ENCODE measurements at regions not wholly inside any gene's neighbourhood (a gene's known extent, or its start where the extent isn't known, plus 50 kb on each side); places are given as distances from the start of the nearest gene placed in this dataset.

DNA sequence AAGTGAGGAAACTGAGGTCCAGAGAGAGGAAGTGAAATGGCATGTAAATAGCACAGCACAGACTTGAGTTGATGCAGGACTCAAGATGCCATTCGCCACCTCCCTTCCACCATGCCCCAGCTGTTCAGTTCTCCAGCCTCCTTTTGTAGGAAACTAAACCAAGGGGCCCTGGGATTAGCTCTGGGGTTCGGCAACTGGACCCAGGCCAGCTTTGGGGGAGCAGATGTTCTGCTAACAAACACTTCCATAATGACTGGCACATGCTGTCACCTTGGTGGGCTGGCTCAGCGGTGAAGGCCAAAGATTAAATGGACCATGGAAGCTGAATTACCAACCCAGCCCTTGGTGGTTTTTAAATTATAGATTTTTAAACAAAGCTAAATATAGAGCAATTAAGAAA, 77.0 kb downstream of the IRX6 start:
- no peak overlapping the region for H3K4me3 ChIP-seq (ENCODE audit: low read depth, low read length)
- H3K4me1 ChIP-seq (ENCODE audit: control insufficient read depth, insufficient read depth, low read length) = no peaks in the 10 kb centered on the region
- CTCF ChIA-PET = no interaction called here
- no peak overlapping the region for H3K27ac ChIP-seq (ENCODE audit: extremely low read depth, low read depth, low read length)
- no peaks in the 10 kb centered on the region for H3K36me3 ChIP-seq (ENCODE audit: control insufficient read depth in 2 of 2, insufficient read depth in 1 of 2, low read length in 2 of 2)
- POLR2A ChIA-PET = no interaction called here
- H3K9me3 ChIP-seq (ENCODE audit: control insufficient read depth, insufficient read depth, low read depth, low read length) = no peaks in the 10 kb centered on the region
- no peak for TF ChIP-seq ZBTB1 (tag by site-specific recombination; IDR thresholded peaks at IDR 0.05)

DNA sequence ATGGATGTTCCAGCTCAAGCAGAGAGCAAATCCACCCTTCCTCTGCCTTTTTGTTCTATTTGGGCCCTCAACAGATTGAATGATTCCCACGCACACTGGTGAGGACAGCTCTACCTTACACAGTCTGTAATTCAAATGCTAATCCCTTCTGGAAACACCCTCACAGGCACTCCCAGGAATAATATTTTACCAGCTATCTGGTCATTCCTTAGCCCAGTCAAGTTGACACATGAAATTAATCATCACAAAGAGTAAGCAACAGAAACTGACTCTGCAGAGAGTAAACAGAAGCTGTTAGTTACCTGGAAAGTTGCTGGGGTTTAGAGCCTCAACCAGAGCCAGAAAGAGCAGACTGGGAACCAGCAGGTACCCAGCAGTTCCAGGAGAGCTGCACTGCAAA, 75.5 kb upstream of the MMP2 start:
- CTCF ChIA-PET = no interaction called here

DNA sequence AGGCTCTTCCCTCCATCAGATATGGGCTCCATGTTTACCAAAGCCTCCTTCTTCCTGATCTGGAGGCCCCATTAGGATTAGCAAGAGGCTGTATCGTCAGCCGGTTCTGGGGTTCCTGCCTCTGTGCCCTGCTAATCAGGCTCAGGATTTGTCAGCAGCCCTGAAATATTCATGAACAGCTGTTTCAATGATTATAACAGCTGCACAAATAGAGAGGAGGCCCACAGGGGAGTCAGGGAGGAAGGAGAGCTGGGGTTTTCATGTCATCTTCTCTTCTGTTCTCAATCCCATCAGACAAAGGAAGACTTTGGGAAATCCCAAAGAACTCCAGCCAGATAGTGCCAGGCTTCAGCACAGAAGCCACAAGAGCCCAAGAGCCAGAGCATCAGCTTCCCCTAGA, 72.3 kb upstream of the MMP2 start:
- Histone ChIP-seq H3K27ac (ENCODE audit: extremely low read depth, low read depth, low read length) (no peak overlapping the region), H3K36me3 (ENCODE audit: control insufficient read depth in 2 of 2, insufficient read depth in 1 of 2, low read length in 2 of 2) (no peaks in the 10 kb centered on the region), H3K4me3 (ENCODE audit: low read depth, low read length) (no peak overlapping the region), H3K4me1 (ENCODE audit: control insufficient read depth, insufficient read depth, low read length) (no peaks in the 10 kb centered on the region), H3K9me3 (ENCODE audit: control insufficient read depth, insufficient read depth, low read depth, low read length) (no peaks in the 10 kb centered on the region)
- ChIA-PET POLR2A (no interaction called here), CTCF (no interaction called here)
- no peak for TF ChIP-seq ZNF670 (tag by site-specific recombination; IDR thresholded peaks at IDR 0.05; ENCODE audit: low read depth)
- TF ChIP-seq, protein P1, sequence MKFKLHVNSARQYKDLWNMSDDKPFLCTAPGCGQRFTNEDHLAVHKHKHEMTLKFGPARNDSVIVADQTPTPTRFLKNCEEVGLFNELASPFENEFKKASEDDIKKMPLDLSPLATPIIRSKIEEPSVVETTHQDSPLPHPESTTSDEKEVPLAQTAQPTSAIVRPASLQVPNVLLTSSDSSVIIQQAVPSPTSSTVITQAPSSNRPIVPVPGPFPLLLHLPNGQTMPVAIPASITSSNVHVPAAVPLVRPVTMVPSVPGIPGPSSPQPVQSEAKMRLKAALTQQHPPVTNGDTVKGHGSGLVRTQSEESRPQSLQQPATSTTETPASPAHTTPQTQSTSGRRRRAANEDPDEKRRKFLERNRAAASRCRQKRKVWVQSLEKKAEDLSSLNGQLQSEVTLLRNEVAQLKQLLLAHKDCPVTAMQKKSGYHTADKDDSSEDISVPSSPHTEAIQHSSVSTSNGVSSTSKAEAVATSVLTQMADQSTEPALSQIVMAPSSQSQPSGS (tag by site-specific recombination; IDR thresholded peaks at IDR 0.05; ENCODE audit: low read depth) = no peak
- TF ChIP-seq, protein P2, sequence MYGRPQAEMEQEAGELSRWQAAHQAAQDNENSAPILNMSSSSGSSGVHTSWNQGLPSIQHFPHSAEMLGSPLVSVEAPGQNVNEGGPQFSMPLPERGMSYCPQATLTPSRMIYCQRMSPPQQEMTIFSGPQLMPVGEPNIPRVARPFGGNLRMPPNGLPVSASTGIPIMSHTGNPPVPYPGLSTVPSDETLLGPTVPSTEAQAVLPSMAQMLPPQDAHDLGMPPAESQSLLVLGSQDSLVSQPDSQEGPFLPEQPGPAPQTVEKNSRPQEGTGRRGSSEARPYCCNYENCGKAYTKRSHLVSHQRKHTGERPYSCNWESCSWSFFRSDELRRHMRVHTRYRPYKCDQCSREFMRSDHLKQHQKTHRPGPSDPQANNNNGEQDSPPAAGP (tag by site-specific recombination; IDR thresholded peaks at IDR 0.05) = no peak
- no peak for TF ChIP-seq WT1 (tag by site-specific recombination; IDR thresholded peaks at IDR 0.05)
- TF ChIP-seq, protein P3, sequence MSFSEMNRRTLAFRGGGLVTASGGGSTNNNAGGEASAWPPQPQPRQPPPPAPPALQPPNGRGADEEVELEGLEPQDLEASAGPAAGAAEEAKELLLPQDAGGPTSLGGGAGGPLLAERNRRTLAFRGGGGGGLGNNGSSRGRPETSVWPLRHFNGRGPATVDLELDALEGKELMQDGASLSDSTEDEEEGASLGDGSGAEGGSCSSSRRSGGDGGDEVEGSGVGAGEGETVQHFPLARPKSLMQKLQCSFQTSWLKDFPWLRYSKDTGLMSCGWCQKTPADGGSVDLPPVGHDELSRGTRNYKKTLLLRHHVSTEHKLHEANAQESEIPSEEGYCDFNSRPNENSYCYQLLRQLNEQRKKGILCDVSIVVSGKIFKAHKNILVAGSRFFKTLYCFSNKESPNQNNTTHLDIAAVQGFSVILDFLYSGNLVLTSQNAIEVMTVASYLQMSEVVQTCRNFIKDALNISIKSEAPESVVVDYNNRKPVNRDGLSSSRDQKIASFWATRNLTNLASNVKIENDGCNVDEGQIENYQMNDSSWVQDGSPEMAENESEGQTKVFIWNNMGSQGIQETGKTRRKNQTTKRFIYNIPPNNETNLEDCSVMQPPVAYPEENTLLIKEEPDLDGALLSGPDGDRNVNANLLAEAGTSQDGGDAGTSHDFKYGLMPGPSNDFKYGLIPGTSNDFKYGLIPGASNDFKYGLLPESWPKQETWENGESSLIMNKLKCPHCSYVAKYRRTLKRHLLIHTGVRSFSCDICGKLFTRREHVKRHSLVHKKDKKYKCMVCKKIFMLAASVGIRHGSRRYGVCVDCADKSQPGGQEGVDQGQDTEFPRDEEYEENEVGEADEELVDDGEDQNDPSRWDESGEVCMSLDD (tag by site-specific recombination; IDR thresholded peaks at IDR 0.05) = no peak
- no peak for TF ChIP-seq ZNF10 (tag by site-specific recombination; IDR thresholded peaks at IDR 0.05)
- TF ChIP-seq, protein P4, sequence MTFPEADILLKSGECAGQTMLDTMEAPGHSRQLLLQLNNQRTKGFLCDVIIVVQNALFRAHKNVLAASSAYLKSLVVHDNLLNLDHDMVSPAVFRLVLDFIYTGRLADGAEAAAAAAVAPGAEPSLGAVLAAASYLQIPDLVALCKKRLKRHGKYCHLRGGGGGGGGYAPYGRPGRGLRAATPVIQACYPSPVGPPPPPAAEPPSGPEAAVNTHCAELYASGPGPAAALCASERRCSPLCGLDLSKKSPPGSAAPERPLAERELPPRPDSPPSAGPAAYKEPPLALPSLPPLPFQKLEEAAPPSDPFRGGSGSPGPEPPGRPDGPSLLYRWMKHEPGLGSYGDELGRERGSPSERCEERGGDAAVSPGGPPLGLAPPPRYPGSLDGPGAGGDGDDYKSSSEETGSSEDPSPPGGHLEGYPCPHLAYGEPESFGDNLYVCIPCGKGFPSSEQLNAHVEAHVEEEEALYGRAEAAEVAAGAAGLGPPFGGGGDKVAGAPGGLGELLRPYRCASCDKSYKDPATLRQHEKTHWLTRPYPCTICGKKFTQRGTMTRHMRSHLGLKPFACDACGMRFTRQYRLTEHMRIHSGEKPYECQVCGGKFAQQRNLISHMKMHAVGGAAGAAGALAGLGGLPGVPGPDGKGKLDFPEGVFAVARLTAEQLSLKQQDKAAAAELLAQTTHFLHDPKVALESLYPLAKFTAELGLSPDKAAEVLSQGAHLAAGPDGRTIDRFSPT (tag by site-specific recombination; IDR thresholded peaks at IDR 0.05) = no peak

More for the DNA sequence above, 75.5 kb upstream of the MMP2 start:
- no peak for TF ChIP-seq ZNF423 (tag by site-specific recombination; IDR thresholded peaks at IDR 0.05)
- no peak for TF ChIP-seq ZNF660 (tag by site-specific recombination; IDR thresholded peaks at IDR 0.05)
- TF ChIP-seq ZNF341 (tag by site-specific recombination; IDR thresholded peaks at IDR 0.05; ENCODE audit: low read depth) = no peak
- no peak for TF ChIP-seq OSR2 (tag by site-specific recombination; IDR thresholded peaks at IDR 0.05)
- TF ChIP-seq ZNF473 (tag by site-specific recombination; IDR thresholded peaks at IDR 0.05) = no peak
- no peak for TF ChIP-seq ZNF785 (tag by site-specific recombination; IDR thresholded peaks at IDR 0.05)
- TF ChIP-seq, protein P5, sequence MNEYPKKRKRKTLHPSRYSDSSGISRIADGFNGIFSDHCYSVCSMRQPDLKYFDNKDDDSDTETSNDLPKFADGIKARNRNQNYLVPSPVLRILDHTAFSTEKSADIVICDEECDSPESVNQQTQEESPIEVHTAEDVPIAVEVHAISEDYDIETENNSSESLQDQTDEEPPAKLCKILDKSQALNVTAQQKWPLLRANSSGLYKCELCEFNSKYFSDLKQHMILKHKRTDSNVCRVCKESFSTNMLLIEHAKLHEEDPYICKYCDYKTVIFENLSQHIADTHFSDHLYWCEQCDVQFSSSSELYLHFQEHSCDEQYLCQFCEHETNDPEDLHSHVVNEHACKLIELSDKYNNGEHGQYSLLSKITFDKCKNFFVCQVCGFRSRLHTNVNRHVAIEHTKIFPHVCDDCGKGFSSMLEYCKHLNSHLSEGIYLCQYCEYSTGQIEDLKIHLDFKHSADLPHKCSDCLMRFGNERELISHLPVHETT (tag by site-specific recombination; IDR thresholded peaks at IDR 0.05) = no peak
- TF ChIP-seq, protein P6, sequence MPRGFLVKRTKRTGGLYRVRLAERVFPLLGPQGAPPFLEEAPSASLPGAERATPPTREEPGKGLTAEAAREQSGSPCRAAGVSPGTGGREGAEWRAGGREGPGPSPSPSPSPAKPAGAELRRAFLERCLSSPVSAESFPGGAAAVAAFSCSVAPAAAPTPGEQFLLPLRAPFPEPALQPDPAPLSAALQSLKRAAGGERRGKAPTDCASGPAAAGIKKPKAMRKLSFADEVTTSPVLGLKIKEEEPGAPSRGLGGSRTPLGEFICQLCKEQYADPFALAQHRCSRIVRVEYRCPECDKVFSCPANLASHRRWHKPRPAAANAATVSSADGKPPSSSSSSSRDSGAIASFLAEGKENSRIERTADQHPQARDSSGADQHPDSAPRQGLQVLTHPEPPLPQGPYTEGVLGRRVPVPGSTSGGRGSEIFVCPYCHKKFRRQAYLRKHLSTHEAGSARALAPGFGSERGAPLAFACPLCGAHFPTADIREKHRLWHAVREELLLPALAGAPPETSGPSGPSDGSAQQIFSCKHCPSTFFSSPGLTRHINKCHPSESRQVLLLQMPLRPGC (tag by site-specific recombination; IDR thresholded peaks at IDR 0.05) = no peak
- no peak for TF ChIP-seq ZNF521 (tag by site-specific recombination; IDR thresholded peaks at IDR 0.05)
- no peak for TF ChIP-seq ZNF600 (tag by site-specific recombination; IDR thresholded peaks at IDR 0.05)
- TF ChIP-seq ZNF311 (tag by site-specific recombination; IDR thresholded peaks at IDR 0.05; ENCODE audit: borderline replicate concordance) = no peak
- TF ChIP-seq KLF9 (tag by site-specific recombination; IDR thresholded peaks at IDR 0.05; ENCODE audit: low read depth) = no peak
- TF ChIP-seq, protein P7, sequence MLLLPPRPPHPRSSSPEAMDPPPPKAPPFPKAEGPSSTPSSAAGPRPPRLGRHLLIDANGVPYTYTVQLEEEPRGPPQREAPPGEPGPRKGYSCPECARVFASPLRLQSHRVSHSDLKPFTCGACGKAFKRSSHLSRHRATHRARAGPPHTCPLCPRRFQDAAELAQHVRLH (tag by site-specific recombination; IDR thresholded peaks at IDR 0.05) = no peak
- no peak for TF ChIP-seq SETDB1 (IDR thresholded peaks at IDR 0.05; ENCODE audit: insufficient read length, low read length)
- no peak for TF ChIP-seq ZNF24 (tag by site-specific recombination; IDR thresholded peaks at IDR 0.05)
- no peak for TF ChIP-seq ZNF670 (tag by site-specific recombination; IDR thresholded peaks at IDR 0.05; ENCODE audit: low read depth)
- TF ChIP-seq, protein P8, sequence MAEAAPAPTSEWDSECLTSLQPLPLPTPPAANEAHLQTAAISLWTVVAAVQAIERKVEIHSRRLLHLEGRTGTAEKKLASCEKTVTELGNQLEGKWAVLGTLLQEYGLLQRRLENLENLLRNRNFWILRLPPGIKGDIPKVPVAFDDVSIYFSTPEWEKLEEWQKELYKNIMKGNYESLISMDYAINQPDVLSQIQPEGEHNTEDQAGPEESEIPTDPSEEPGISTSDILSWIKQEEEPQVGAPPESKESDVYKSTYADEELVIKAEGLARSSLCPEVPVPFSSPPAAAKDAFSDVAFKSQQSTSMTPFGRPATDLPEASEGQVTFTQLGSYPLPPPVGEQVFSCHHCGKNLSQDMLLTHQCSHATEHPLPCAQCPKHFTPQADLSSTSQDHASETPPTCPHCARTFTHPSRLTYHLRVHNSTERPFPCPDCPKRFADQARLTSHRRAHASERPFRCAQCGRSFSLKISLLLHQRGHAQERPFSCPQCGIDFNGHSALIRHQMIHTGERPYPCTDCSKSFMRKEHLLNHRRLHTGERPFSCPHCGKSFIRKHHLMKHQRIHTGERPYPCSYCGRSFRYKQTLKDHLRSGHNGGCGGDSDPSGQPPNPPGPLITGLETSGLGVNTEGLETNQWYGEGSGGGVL (tag by site-specific recombination; IDR thresholded peaks at IDR 0.05) = no peak
- no peaks in the 10 kb centered on the region for H3K36me3 ChIP-seq (ENCODE audit: control insufficient read depth in 2 of 2, insufficient read depth in 1 of 2, low read length in 2 of 2)
- H3K27ac ChIP-seq (ENCODE audit: extremely low read depth, low read depth, low read length) = no peak overlapping the region
- no peak overlapping the region for H3K4me3 ChIP-seq (ENCODE audit: low read depth, low read length)
- POLR2A ChIA-PET = no interaction called here
- H3K9me3 ChIP-seq (ENCODE audit: control insufficient read depth, insufficient read depth, low read depth, low read length) = no peaks in the 10 kb centered on the region
- no peaks in the 10 kb centered on the region for H3K4me1 ChIP-seq (ENCODE audit: control insufficient read depth, insufficient read depth, low read length)
